NOMO-1 (cell line): ENCODE measurements at regions not wholly inside any gene's neighbourhood (a gene's known extent, or its start where the extent isn't known, plus 50 kb on each side); places are given as distances from the start of the nearest gene placed in this dataset.

Experiments
- DNase-seq, 2 experiments: peaks; one replicate each; lab custom pipeline; 2025; ENCODE audit not compliant: unreplicated experiment in 2 of 2; lab: John Stamatoyannopoulos, UW

GRCh38 chr9:1732670-1733069 lies 282.5 kb upstream of the SMARCA2 start:
- no peak for DNase-seq

GRCh38 chr9:1738511-1739100 lies 276.5 kb upstream of the SMARCA2 start:
- no peak for DNase-seq

- no peak for DNase-seq
Observed at GRCh38 chr9:1743121-1743960, 271.8 kb upstream of the SMARCA2 start.

GRCh38 chr9:1745980-1746379 lies 269.2 kb upstream of the SMARCA2 start:
- DNase-seq, result no peak

- DNase-seq, result no peak
Observed at GRCh38 chr9:1747417-1747967, 267.7 kb upstream of the SMARCA2 start.

DNA sequence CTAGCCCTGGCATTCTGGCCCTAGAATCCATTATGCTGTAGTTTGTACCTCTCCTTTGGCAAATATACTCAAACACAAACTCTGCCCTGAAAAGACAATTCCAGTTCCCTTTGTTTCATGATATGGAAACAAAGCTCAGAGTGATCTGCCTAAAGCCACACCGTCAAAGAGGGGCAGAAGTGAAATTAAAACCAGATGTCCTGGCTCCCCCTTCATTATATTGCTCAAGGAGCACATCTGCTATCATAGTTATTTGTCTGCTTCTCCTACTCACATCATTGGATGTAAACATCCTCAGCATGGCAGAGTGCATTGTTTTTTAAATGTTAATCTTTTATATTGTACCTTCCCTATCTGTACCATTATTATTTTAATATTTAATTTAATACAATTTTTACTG lies 266.7 kb upstream of the SMARCA2 start:
- DNase-seq, result no peak

- DNase-seq, result no peak
Observed at GRCh38 chr9:1757186-1757585, 258.0 kb upstream of the SMARCA2 start.

DNA sequence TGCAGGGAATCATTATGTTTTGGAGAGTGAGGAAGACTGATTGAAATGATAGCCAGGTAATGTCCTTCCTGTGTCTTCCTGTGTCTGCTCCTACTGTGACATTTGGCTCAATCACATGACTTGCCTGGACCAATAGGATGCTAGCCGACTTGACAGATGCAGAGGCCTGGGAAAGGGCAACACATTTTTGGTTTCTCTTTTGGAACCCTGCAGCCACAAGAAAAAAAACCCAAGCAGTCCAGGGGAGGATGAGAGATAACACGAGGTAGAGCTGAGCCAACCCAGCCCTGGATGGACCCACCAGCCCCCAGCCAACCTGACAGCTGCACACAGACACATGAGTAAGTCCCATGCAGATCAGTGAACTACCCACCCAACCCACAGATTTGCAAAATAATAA lies 256.1 kb upstream of the SMARCA2 start:
- no peak for DNase-seq

GRCh38 chr9:1759771-1760300 lies 255.3 kb upstream of the SMARCA2 start:
- DNase-seq, result no peak

DNA sequence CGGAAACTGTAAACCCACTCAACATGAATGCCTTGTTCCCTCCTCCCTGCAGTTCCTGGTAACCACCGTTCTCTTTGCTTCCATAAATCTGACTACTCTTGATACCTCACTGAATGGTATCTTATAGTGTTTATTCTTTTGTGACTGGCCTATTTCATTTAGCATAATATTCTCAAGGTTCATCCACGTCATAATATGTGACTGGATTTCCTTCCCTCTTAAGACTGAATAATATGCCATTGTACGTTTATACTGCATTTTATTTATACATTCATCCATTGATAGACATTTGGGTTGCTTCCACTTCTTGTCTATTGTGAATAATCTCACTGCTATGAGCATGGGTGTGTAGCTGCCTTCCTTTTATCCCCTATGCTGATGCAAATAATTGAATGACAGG lies 253.3 kb upstream of the SMARCA2 start:
- DNase-seq, result no peak

- DNase-seq, result no peak
Observed at GRCh38 chr9:1766042-1766441, 249.1 kb upstream of the SMARCA2 start.

- no peak for DNase-seq
Observed at GRCh38 chr9:1768561-1768960, 246.6 kb upstream of the SMARCA2 start.

DNA sequence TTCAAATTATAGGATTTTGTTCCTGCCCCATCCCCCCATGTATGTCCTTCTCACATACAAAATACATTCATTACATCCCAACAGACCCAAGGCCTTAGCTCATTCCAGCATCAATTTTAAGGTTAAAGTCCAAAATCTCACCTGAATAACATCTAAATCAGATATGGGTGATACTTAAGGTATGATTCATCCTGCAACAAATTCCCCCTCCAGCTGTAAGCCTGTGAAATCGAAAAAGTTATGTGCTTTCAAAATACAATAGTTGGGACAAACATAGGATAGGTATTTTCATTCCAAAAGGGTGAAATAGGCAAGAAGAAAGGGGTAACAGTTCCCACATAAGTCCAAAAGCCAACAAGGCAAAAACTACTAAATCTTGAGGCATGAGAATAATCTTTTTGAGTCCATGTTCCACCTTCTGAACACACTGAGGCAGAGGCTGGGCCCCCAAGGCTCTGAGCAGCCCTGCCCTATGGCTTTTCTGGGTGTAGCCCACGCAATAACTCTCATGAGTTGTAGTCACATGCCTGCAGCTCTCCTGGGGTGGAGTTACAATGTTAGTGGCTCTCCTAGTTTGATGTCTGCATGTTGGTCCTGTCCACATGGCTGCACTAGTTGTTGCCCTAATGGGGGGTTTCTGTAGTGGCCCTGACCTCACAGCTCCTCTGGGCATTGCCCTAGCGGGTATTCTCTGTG lies 243.9 kb upstream of the SMARCA2 start:
- DNase-seq, result no peak

GRCh38 chr9:1775230-1775629 lies 239.9 kb upstream of the SMARCA2 start:
- no peak for DNase-seq

DNA sequence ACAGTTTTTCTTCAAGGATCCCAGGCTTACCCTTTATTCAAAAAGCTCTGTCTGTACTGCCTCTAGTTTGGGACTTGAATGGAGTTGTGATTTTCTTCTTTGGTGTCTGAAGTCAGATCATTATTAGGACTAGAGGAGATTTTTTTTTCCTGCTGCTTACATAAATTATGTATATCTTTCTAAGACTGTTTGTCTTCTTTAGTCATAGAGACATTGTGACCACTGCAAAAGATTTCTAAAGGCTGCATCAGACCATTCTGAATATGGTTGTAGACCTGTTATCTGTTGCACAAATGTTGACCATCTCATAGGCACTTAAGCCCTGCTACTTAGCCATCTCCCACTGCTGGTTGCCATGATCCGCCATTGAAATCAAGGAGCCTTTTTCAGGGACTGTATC lies 238.5 kb upstream of the SMARCA2 start:
- no peak for DNase-seq

GRCh38 chr9:1791191-1791590 lies 224.0 kb upstream of the SMARCA2 start:
- no peak for DNase-seq

DNA sequence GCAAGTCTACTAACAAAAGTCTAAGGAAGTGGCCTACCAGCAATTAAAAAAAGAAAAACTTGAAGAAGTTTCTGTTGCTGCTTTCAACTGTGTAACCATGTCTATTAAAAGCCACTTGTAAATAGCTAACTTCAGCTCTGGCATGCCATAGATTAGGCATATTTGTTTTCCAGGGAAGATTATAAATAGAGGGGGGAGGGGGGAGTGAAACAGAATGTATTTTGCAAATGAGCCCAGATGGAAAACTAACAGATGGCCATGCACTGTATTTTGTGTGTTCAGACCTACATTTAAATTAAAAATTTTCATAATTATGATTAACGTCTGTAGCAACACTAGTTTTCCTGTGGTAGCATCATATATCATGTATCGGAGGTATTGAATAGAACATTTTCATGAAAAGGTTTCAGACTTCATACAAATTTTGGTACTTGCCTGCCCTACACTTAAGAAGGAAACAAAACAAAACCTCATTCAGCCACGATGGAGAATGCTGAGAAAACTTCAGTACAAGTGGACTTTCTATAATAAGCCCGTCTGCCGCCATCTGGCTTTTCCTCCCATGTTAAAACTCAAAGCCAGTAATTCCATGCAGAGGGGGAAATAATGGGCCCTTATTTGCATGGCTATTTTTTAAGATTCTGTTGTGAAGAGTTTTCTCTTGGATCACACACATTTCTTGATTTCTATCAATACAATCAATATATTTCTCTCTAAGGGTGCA lies 220.4 kb upstream of the SMARCA2 start:
- no peak for DNase-seq

DNA sequence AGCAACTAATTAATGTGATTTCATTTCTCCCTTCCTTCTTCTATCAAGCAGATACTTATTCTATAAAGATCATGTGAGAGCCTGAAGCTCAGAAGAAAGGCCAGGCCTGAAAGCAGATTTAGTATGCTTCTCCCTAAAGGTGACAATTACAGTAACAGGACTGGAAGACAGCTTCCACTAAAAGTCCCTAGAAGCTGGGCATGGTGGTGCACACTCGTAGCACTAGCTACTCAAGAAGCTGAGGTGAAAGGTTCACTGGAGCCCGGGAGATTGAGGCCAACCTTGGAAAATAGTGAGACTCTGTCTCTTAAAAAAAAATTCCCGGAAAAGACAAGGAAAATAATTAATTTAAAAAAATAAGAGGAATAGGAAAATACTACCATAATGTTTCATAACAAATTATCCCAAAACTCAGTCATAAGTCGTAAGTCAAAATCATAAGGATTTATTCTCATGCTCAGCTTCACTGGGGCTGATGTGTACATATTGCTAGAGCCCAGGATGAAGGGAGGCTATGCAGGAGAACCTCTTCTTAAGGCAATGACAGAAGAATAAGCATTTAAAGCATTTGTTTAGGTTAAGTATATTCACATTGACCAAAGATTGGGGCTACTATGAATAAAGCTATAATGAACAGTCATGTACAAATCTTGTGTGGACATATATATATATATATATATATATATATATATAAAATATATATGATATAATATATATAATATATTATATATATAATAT lies 210.8 kb upstream of the SMARCA2 start:
- DNase-seq, result no peak

GRCh38 chr9:1829719-1830118 lies 185.4 kb upstream of the SMARCA2 start:
- DNase-seq, result no peak

DNA sequence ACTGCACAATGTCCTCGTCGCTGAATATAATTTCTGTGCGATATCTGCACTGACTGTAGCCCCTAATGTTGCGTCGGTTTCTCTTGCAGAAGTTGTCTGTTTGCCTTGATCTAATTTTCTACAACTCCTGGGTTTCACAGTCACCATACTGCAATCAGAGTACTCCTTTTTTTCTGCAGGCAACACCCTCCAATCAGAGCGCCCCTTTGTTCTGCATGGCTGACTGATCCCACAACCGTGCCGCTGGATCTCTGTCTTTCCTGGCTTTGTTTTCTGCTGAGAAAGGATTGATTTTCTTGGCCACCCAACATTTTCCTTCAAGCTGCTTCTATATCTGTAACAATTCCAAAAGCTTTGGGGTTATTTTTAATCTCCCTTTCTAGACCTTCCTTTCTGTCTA lies 182.2 kb upstream of the SMARCA2 start:
- no peak for DNase-seq
